ENCODE measurements at regions not wholly inside any gene's neighbourhood (a gene's known extent, or its start where the extent isn't known, plus 50 kb on each side); places are given as distances from the start of the nearest gene placed in this dataset.

GRCh38 chr2:207257251-207258250, 91.8 kb upstream of the KLF7 start:
- peak; percentile 16 for DNase-seq

GRCh38 chr2:207258263-207258991, 92.7 kb upstream of the KLF7 start:
- peak; percentile 84 for DNase-seq

- no peak for DNase-seq
These were observed 94.3 kb upstream of the KLF7 start for GRCh38 chr2:207260021-207260420.

DNA sequence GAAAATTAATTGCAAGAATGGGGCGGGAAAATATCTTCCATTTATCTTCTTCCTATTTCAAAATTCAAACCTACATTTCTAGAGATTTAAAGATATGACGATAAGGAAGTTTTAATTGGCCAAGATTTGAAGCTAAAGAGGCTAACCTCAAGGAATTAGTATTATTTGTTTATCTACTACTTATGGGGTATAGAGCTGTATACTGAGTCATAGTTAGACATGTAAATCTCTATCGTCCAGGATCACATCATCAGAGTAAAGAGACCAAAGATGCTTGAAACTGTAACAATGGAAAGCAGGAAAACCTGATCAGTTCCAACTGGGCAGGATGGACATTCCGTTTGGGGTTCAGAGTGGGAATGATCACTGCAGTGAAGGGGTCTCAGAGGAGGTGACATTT, 95.2 kb upstream of the KLF7 start:
- DNase-seq: no peak

DNA sequence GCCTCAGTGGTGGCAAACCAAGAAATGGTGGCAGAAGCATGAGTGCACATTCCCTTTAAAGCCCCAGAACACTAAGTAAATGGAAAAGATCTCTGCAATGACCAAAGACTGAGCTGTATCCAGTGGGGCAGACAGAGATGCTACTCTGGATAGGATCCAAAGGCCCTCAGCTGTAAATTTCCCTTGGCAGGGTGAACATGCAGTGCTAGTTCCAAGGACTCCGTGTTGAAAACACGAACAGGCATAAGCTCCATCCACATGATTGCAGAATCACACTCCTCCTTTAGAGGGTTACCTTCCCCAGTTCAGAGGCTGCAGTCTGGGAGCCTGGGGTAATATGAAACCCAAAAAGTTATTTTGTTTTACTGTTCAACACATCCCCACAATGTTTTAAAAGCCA, 98.6 kb upstream of the KLF7 start:
- DNase-seq: no peak

GRCh38 chr2:207265332-207265731, 99.6 kb upstream of the KLF7 start:
- DNase-seq: no peak

- peak; percentile 9 for DNase-seq
These were observed 100.1 kb upstream of the KLF7 start for GRCh38 chr2:207265869-207266268.

DNA sequence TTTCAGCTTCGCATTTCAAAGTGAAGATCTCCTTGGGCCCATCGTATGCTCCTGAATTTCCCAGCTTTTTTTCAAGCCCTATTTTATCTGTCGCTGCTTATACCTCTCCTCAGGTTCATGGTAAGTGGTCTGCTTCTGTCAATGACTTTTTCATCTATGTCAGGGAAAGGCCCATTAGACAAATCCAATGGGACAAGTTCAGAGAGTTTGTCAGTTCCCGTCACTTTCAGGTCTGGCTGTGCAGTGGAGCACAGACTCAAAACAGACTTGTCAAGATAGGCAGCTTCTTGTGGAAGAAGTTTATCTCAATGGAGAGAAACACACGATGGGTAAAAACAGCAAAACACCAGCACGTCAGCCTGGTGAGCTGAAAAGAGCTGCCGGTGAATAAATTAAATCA, 100.9 kb upstream of the KLF7 start:
- DNase-seq: peak; percentile 87

DNA sequence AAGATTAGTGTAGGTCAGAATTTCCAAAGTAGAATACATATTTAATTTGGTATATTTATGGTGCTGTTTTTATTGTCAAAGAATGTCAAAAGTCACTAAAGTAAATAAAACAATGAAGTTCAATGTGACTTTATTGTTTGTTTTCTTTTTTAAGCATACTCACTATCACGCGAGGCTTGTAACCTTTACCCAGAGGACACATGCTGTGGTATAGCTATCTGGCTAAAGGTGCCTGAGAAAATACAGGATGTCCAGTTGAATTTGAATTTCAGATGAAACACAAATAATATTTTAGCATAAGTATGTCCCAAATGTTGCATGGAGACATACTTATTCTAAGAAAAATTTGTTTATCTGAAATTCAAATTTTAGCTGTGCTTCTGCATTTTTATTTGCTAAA, 103.3 kb upstream of the KLF7 start:
- no peak for DNase-seq

DNA sequence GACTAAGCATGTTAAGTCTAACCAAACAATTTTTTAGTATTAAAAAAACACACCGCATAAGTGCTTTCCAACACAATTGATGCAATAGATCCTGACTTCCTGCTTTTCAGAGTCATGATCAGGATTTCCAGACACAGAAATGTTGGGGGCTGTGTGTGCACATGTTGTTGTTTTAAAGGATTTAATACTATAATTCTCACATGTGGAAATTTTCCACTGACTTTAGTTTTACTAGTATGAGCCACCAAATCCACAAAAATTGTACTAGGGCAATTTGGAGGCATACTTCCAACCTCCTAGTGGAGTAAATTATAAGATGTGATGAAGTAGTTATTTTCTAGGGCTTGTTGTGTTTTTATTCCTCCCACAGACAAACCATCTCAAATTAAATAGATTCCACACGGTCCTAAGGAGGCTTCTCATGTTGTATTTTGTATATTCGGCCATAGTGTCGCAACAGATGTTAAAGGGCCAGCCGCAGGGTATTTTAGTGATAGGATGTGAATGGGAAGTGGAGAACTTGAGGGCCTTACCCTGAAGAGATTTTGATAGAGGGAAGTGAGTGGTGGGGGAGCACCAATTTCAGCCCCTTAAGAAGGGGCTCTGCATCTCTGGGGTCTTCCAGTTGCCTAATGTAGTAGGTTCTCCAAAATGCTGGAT, 108.9 kb upstream of the KLF7 start:
- no peak for DNase-seq

DNA sequence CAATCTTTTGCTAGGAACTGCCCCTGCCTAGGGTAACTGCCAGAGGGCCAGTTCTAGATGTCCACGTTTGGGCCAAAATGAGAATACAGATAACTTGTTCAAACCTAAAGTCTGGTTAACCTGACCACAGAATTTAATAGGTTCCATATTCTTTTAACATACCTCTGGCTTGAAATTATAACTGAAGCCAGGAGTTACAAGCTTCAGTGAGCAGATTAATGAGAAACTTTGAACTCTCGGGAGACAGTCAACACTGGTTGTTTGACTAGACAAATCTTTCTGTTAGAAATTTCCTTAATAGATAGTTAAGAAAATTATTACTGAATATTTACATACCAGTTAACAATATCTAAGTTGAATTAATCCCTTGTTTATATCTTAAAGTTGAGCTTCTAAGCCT, 110.0 kb upstream of the KLF7 start:
- no peak for DNase-seq

DNA sequence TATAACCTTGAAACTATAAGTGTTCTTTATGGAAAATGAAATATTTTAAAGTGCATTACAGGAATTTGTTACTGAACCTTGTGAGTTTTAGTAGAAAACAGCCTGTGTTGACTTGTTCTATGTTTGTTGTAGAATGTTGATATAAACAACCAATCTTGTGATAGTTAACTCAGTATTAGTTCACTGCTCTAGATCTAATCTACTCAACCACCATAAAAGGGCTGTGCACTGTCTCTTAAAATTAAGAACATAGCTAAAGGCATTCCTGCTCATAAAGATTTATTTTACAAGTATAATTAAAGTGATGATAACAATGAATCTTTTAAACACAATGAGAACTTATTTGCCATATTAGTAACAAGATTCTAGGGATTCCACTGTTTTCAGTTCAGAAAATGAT, 110.5 kb upstream of the KLF7 start:
- DNase-seq: no peak

- DNase-seq: no peak
These were observed 111.1 kb upstream of the KLF7 start for GRCh38 chr2:207276858-207277257.

DNA sequence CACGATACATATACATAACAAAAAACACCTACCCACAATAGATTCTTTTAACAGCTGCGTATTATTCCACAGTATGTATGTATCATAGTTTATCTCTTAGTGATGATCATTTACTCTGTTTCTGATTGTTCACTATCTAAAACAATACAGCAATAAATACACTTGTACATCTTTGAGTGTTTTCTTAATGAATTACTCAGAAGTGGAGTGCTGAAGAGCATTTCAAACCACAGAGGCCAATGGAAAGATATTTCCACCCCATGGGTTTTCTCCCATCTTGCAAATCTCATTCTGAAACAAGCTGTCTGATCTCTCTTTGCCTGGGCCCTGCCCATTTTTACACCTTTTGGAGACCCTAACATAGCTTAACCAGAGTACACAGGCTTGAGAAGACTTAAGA, 113.8 kb upstream of the KLF7 start:
- no peak for DNase-seq

GRCh38 chr2:207281436-207281835, 115.7 kb upstream of the KLF7 start:
- DNase-seq: no peak

GRCh38 chr2:207282916-207283315, 117.2 kb upstream of the KLF7 start:
- DNase-seq: no peak

DNA sequence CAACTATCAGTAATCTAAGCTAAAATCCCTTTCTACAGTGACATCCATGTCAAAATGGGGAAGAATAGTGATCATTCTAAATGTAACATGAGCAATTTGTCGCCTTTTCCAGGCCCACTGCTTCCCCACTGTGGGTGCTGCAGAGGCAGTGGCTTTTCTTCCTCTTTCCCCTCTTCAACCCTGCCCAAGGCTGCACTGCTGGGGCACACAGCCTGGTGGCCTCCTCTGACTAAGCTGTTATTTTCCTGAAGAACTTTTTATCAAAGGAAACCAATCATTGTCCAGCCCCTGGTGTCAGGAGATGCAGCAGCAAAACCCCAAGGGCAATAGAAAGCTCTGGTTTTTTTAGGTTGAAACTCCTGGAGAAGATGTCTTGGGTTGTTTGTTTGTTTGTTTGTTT, 117.6 kb upstream of the KLF7 start:
- no peak for DNase-seq

DNA sequence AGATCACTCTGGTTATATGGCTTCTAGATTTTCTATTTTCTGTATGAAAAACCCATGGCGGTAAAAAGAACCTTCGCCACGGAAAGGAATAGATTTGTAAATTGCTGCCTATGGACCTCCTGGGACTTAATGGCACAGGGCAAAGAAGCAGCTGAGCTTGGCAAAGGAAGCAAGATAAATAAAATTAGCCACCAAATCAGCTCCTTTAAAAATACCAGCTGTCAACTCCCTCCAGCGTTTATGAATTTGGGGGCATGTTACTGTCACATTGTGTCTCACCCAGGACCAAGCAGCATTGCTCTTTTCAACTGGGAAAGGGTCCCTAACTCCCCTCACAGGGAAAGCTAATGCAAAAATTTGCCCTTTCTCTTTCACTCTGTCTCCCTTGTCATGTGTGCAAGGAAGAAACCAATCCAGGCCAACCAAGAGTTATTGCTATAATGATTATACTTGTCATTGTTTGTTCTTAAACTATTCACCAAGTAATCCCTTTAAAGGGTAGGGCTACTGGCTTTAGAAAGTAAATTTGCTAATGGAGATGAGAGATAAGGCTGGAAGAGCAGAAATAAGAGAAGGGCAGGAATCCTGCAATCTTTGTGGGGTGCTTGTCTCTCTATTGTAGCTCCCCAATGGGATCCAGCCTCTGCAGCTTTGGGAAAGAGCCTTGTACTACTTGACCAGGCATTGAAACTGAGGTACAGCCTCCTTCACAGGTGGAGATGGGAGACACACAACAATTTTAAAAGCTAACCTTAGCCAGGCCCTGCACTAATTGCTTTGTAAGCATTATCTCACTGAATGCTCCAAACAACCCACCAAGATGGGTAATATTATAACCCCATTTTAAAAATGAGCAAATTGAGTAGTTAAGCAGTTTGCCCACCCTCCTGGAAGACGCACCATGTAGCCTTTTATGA, 119.1 kb upstream of the KLF7 start:
- no peak for DNase-seq

- peak; percentile 64 for DNase-seq
These were observed 119.7 kb upstream of the KLF7 start for GRCh38 chr2:207285473-207285815.

- no peak for DNase-seq
These were observed 120.4 kb upstream of the KLF7 start for GRCh38 chr2:207286106-207286505.

- no peak for DNase-seq
These were observed 122.9 kb upstream of the KLF7 start for GRCh38 chr2:207288628-207289027.

DNA sequence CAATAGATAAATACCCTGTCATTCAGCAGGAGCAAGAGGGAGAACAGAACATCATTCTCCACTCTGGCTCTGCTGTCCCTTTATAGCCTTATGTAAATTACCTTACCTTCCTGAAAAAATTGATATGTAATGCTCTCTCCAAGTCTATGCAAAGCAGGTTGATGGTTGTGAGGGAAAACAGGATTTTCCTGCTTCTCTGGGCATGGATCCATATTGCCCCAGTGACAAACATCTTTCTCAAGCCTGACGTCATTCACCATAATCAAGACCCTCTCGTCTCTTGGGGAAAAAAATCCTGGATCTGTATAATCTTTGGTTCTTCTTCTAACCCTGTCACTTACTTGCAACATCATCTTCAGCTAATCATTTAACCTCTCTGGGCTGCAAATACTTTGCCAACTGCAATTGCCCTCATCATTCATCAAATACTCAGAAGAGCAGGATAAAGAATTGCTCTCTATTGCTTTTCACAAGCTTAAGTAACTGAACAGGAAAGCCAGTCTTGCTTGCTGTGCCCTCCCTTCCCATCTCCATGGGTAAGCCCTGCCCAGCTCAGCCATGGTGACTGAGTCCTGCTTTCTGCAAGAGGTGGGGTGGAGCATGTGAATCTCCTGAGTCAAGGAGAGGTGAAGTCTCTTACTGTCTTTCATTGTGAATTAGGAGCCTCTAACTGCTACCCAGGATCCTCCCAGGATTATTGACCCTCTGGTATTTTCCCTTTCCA, 123.7 kb upstream of the KLF7 start:
- DNase-seq: no peak

Data from eye (tissue), 1 donor.